HG03342 (cell line): ENCODE measurements at regions not wholly inside any gene's neighbourhood (a gene's known extent, or its start where the extent isn't known, plus 50 kb on each side); places are given as distances from the start of the nearest gene placed in this dataset.
"Not testable (repeated sequence)": the region's sequence is repeated elsewhere in the genome, so short reads cannot be mapped to it uniquely, and the experiment has no call there.

Experiments
- ATAC-seq: cut with Tn5 transposase; IDR thresholded peaks from one replicate; pipeline ENCODE4 v1.9.1; 2021; ENCODE audit warnings: mild to moderate bottlenecking, moderate library complexity; ENCODE audit not compliant: unreplicated experiment

DNA sequence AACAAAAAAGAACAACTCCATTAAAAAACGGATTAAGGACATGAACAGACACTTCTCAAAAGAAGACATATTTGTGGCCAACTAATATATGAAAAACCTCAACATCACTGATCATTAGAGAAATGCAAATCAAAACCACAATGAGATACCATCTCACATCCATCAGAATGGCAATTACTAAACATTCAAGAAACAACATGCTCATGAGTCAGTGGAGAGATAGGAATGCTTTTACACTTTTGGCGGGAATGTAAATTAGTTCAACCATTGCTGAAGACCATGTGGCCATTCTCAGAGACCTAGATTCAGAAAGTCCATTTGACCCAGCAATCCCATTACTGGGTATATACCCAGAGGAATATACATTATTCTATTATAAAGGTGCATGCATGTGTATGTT is 1442.6 kb upstream of the B3GALT2 start:
- no peak for ATAC-seq

DNA sequence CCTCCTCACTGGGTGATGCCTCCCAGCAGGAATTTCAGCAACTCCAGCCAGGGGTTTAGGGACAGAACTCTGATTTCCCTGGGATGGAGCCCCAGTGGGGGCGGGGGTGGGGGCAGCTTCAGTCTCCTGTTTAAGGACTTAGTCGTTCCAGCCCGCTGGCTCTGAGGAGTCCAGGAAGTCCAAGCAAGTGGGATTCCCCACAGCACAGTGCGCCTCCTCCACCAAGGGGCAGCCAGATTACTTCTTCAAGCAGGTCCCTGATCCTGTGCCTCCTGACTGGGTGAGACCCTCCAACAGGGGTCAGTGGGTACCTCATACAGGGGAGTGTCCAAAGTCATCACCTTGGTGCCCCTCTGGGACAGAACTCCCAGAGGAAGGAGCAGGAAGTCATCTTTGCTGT is 1438.4 kb upstream of the B3GALT2 start:
- no peak for ATAC-seq

DNA sequence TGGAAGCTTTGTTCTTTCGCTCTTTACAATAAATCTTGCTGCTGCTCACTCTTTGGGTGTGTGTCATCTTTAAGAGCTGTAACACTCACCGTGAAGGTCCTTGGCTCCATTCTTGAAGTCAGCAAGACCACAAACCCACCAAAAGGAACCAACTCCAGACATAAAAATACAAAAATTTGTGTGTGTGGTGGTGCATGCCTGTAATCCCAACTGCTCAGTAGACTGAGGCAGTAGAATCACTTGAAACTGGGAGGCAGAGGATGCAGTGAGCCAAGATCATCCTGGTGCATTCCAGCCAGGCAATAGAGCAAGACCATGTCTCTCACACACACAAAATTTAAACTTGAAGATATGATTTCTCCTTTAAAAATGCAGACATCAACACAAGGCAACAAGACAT is 1431.7 kb upstream of the B3GALT2 start:
- ATAC-seq, result no peak

DNA sequence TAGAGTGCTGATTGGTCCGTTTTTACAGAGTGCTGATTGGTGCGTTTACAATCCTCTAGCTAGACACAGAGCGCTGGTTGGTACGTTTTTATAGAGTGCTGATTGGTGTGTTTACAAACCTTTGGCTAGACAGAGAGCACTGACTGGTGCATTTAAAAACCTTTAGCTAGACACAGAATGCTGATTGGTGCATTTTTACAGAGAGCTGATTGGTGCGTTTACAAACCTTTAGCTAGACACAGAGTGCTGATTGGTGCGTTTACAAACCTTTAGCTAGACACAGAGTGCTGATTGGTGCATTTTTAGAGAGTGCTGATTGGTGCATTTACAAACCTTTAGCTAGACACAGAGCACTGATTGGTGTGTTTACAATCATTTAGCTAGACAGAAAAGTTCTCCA is 1430.9 kb upstream of the B3GALT2 start:
- ATAC-seq, result not testable (repeated sequence)

DNA sequence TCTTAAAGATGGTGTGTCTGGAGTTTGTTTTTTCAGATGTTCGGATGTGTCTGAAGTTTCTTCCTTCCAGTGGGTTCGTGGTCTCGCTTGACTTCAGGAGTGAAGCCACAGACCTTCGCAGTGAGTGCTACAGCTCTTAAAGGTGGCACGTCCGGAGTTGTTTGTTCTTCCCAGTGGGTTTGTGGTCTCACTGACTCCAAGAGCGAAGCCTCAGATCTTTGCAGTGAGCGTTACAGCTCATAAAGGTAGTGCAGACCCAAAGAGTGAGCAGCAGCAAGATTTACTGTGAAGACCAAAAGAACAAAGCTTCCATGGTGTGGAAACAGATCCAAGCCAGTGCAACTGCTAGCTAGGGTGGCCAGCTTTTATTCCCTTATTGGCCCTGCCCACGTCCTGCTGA is 1430.4 kb upstream of the B3GALT2 start:
- ATAC-seq, result no peak

DNA sequence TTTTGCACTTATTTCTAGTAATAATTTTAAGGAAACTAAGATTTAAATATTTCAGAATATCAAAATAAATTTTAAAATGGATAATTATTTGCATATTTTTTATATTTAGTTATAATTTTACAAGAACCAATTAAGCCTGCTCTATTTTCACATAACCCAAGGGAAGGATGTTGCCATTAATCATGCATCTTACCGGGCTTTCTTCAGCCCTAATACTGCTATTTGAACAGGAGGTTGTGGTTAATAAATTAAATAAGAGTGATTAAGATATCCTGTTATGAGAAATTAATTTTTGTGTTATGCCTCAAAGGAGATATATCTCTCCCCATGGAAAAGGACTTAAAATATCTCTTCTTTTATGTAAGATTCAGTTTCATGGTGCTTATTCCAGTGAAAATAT is 1415.8 kb upstream of the B3GALT2 start:
- no peak for ATAC-seq

DNA sequence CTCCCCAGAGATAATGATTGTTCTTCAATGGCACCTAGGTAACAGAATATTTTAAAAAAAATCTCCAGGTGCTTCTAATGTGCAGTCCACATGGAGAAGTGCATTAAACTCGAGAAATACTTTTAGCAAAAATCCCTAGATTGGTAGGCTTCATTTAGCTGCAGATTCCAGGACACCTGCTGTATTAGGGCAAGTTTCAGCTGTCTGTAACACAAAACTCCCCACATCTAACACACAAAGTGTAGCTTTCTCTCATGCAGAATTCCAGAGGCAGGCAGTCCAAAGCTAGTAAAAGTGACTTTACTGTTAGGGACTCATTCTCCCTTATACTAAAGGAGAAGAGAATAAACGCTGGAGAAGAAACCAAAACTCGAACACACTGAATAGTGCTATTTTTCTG is 1414.3 kb upstream of the B3GALT2 start:
- ATAC-seq, result no peak

DNA sequence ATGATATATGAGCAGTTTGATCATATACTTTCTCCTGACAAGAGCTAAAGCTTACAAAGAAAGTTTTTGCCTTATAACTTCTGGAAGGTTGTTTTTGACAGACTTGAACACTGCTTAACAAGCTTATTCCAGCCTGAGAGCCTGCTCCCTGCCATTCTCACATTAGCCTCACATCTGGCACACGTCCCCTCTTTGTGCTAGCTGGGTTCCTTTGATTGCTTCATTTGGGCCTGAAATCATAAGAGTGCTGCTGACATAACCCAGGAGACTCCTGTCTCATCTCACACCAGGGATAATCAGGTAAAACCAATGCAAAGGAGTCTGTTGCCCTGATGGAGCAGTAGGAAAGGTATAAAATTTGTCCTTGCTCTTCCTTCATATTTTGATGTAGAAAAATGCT is 1411.7 kb upstream of the B3GALT2 start:
- ATAC-seq, result no peak

DNA sequence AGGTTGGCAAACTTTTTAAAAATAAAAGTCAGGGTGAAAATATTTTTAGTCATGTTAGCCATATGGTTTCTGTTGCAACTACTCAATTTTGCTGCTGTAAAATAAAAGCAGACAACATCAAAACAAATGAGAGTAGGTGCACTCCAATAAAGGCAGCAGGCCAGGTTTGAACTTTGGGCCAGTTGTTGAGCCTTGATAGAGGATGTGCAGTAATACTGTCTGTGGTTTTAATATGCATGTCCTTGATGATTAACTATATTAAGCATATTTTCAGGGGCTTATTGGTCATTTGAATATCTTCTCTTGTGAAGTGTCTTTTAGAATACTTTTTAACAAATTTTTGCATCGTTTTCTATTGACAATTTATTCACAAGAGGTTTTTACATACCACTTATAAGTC is 1399.9 kb upstream of the B3GALT2 start:
- ATAC-seq, result no peak

DNA sequence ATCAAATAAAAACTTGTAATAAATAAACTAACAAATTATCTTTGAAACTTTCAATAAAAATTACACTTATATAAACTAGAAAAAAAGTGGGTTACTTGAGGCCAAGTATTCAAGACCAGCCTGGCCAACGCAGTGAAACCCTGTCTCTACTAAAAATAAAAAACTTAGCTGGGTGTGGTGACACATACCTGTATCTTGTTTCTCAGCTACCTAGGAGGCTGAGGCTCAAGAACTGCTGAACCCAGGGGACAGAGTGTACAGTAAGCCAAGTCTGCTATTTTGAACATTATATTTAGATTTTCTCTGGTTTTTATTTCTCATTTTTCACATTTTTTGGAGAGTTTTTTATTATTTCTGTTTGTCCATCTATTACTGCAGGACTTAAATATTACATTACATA is 1397.6 kb upstream of the B3GALT2 start:
- no peak for ATAC-seq

DNA sequence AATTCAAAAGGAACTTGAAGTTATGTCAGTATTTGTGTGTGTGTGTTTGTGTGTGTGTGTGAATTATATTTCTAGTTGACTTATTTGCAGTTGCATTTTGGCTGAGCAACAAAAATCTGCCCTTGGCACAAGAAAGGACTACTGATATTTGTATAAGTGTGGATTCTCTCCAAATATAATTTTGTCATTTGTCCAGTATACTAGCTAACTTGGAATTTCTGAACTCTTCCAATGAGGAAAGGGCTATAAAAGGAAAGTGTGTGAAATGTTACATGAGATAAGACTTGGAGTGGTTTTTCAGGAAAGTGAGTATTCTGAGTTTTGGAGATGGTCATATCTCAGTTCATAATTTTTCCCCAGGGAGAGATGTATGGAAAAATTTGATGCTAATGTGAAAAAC is 1384.1 kb upstream of the B3GALT2 start:
- no peak for ATAC-seq

DNA sequence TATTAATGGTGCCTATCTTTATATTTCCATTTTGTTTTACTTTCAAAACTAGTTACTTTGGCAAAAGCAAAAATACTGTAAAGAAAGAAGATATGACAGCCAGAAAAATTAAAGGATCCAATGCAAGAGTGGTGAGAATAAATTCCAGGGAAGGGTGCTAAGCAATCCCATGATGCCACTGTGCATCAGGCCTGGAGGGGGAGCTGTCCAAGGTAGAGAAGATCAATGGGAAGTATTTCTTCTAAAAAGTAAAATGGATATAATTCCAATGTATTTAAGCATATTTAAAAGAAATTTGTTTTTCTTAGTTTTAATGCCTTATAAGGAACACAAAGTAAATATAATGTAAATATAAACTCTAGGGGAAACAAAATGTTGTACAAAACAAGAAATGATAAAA is 1382.2 kb upstream of the B3GALT2 start:
- no peak for ATAC-seq

DNA sequence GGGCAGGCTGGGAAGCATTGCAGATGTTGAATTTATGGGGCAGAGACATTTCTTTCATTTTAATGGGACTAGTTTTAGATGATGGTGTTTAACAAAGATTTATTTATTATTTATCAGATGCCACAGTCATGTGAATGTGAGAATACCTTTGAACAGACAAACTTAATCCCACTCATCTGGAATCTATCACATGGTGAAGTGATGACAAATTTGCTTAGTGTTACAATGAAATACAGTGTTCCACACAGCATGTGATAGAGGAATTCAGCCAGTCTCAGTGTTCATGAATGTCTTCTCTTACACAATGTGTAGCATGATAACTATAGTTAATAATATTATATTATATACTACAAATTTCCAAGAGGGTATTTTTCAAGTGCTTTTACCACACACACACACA is 1361.7 kb upstream of the B3GALT2 start:
- no peak for ATAC-seq

DNA sequence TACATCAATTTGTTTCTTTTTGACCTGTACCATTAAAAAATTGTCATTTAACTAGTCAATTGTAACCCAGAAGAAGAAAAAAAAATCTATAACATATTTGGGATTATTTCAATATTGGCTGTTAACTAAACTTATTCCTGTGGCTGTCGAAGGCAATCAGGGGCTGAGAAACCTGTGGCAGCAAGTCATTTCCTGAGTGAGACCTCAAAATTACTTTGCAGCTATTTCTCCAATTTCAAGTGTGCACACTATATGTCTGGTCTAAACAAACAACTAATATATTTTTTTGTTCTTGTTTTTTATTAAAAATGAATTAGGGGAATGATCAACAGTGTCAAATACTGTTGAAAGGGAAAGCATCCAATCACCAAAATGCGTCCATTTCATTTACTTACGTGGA is 1357.6 kb upstream of the B3GALT2 start:
- no peak for ATAC-seq

DNA sequence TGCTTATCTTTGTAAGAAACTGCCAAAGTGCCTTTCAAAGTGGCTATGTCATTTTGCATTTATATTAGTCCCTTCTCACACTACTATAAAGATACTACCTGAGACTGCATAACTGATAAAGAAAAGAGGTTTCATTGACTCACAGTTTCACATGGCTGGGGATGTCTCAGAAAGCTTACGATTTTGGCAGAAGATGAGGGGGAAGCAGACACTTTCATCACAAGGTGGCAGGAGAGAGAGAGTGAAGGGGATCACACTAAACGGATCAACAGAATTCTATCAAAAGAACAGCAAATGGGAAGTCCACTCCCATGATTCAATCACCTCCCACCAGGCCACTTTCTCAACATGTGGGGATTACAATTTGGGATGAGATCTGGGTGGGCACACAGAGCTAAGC is 1352.0 kb upstream of the B3GALT2 start:
- ATAC-seq, result no peak

DNA sequence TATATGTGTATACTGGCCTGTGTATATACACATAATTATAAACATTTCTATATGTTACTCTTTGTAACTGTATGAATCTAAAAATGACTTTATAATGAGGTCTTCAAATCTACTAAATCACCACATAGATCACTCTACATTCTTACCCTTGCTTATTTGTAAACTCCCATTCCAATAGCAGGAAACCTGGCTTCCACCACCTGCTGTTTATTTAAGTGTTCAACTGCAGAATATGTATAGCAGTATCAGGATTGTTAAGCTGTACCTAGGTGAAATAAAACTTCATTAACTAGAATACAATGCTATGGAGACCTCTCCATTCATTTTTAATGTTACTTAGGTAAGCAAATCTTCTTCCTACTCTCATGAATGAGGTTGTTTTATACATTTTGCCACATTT is 1351.1 kb upstream of the B3GALT2 start:
- no peak for ATAC-seq

DNA sequence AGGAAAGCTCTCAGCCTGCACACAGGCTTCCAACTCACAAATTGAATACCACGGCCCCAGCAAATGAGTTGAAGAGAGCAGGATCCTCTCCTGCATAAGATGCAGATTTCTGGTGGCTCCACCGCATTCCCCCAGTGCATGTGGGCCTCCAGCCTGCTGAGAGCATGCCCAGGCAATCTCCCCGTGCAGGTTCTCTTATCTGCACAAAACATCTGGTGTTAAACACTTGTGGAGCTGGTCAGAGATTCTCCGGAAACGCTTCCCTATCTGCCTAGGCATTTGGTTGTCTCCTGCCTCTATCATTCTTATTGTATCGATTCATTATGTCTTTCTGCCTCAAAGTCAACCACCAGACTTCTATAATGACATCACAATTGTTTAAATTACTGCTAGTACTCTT is 1349.0 kb upstream of the B3GALT2 start:
- ATAC-seq, result no peak

DNA sequence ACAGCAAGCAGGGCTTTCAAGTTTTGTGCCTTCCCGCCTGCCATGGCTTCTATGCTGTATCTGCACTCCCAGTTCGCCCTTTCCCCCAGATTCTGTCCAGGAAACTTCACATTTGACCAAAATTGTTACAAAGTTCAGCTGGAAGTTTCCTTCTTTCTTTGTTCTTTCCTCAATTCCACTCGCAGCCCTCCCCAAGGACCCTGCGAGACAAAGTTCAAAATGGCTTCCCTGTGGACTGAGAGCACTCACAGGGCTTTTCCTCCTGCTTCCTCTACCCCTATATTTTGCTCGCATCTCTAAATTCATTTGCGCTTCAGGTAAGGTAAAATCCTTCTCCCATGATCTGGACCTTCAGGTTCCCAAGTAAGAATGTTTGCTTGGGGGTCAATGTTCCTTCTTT is 1348.4 kb upstream of the B3GALT2 start:
- no peak for ATAC-seq

DNA sequence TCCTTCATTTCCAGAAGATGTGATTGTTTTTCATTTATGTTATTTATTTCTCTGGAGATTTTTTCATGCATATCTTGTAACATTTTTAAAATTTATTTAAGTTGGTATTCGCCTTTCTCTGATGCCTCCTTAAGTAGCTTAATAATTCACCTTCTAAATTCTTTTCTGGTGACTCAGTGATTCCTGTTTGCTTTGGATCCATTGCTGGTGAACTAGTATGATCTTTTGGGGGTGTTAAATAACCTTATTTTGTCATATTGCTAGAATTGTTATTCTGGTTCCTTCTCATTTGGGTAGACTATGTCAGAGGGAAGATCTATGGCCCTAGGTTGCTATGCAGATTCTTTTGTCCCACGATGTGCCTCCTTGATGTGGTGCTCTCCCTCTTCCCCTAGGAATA is 1347.2 kb upstream of the B3GALT2 start:
- no peak for ATAC-seq

DNA sequence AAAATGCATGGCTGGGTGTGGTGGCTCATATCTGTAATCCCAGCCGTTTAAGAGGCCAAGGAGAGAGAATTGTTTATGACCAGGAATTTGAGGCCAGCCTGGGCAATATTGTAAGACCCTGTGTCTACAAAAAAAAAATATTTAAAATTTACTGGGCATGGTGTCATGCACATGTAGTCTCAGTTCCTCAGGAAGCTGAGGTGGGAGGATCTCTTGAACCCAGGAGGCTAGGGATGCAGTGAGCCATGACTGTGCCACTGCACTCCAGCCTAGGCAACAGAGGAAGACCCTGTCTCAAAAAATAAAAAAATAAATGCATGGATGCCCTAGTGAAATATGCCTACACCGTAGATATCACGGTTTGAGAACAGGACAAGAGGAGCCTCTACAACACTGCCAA is 1331.2 kb upstream of the B3GALT2 start:
- ATAC-seq, result no peak

DNA sequence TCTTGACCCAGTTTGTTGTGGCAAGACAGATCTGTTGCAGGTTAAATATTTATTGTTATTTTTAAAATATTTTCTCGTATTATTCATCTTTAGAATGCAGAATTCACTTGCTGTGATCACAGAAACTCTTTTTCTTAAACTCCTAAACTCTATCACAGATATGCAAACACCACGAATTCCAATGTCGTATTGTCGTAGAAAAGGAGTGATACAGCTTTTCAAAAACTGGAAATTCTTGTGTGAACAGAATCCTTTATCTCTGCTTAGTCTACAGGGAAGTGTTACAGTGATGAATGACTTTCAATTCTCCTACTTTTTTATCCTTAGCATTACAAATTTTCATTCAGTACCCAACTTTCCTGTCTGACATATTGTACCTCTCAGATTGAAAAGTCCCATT is 1329.5 kb upstream of the B3GALT2 start:
- ATAC-seq, result no peak

DNA sequence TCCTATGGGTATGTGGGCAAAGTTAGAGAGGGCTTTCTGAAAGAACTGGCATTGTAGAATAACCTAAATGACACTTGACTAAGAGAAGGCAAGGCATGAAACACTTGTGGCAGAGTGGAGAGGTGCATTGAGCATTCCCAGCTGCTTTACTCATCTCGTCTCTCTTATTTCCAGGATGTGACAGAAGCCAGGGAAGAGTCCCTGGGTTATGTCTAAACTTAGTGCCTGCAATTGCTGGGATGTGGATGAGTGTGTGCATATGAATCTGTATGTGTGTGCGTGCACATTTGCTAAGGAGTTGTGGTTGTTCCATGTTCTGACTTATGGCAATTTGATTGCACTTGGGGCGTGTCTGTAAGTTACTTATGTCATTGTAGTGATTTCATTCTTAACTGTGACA is 1326.5 kb upstream of the B3GALT2 start:
- ATAC-seq, result no peak

DNA sequence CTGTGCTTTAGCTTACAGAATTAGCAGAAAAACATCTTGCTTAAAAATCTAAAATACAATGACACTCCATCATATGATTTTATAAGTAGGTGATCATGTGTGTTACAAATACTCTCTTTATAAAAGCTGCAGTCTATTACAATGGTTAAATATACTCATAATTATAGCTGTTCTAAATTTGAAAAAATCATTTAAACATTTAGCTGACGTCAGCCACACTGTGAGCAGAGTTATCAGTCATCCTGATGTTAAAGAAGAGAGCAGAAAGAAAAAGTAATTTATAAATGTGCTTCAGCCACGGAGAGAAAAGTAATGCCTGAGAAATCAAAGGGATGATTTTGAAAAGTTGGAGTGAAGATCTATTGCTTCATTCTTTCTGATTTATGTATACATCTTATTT is 1325.9 kb upstream of the B3GALT2 start:
- ATAC-seq, result no peak

DNA sequence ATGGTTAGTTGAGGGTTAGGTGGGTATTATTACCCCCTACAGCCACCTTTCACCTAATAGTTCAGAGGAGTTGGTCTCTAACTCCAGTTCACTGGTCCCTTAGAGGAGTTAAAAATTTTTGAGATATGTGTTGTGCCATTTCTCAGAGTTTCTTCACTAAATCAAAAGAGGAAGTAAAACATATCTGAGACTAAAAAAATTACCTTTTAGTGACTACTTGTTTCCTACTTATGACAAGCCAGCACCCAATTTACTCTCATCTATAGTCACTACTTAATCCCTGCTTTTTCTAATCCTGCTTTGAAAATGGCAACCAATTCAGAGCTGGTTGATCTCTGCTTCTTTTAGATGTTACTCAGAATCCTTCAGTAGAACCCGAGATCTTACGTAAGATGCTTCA is 1316.8 kb upstream of the B3GALT2 start:
- no peak for ATAC-seq
